GM10248 (cell line): ENCODE measurements at regions not wholly inside any gene's neighbourhood (a gene's known extent, or its start where the extent isn't known, plus 50 kb on each side); places are given as distances from the start of the nearest gene placed in this dataset.

Experiments used
- CTCF ChIA-PET: fragments of 300-600 bp; sonication (Branson Sonifier 250); formaldehyde crosslinking; extraction: SDS; loops from one replicate; lab custom pipeline; 2021; ENCODE audit warnings: antibody characterized with exemption; lab: Yijun Ruan, JAX
- POLR2A ChIA-PET: fragments of 350-650 bp; sonication (Branson Sonifier 250); formaldehyde crosslinking; extraction: SDS; loops from one replicate; lab custom pipeline; 2020; ENCODE audit warnings: antibody characterized with exemption; lab: Yijun Ruan, JAX
- DNase-seq: peaks from one replicate; pipeline ENCODE4 v3.0.0; 2012; ENCODE audit errors: extremely low spot score
- CTCF ChIP-seq: IDR thresholded peaks from 2 replicates; pipeline ENCODE4 v1.5.1; 2012; ENCODE audit warnings: mild to moderate bottlenecking, low read depth; ENCODE audit errors: extremely low read depth, missing control alignments, control extremely low read depth

- peak; percentile 29 for DNase-seq
- ChIA-PET CTCF (interaction anchor here (1.0 to 2.1 kb wide), 2 partner anchors 21 to 131 kb away, joined by 4 to 8 read pairs; no protein-coding TSS in a partner anchor), POLR2A (no interaction called here)
- peak; percentile 12 for TF ChIP-seq CTCF
These were observed 54.8 kb upstream of the KLHL29 start for GRCh38 chr2:23330214-23330613.
